IPS-15b (cell line): ENCODE measurements at regions not wholly inside any gene's neighbourhood (a gene's known extent, or its start where the extent isn't known, plus 50 kb on each side); places are given as distances from the start of the nearest gene placed in this dataset.

Source experiments
- H3K27me3 ChIP-seq: one replicate; pipeline ENCODE4 v1.6.1; 2013; ENCODE audit warnings: low read length; ENCODE audit not compliant: control insufficient read depth, insufficient read depth
- H3K36me3 ChIP-seq: one replicate; pipeline ENCODE4 v1.6.1; 2013; ENCODE audit warnings: low read length; ENCODE audit not compliant: control insufficient read depth, insufficient read depth
- H3K4me1 ChIP-seq: one replicate; pipeline ENCODE4 v1.6.1; 2013; ENCODE audit warnings: mild to moderate bottlenecking, low read length; ENCODE audit not compliant: control insufficient read depth, insufficient read depth
- H3K4me3 ChIP-seq: one replicate; pipeline ENCODE4 v1.5.1; 2013; ENCODE audit warnings: low read depth, low read length
- H3K9ac ChIP-seq: one replicate; pipeline ENCODE4 v1.6.1; 2013; ENCODE audit warnings: low read depth, mild to moderate bottlenecking, low read length
- H3K9me3 ChIP-seq: one replicate; pipeline ENCODE4 v1.6.1; 2013; ENCODE audit warnings: mild to moderate bottlenecking, low read length; ENCODE audit not compliant: control insufficient read depth, insufficient read depth

DNA sequence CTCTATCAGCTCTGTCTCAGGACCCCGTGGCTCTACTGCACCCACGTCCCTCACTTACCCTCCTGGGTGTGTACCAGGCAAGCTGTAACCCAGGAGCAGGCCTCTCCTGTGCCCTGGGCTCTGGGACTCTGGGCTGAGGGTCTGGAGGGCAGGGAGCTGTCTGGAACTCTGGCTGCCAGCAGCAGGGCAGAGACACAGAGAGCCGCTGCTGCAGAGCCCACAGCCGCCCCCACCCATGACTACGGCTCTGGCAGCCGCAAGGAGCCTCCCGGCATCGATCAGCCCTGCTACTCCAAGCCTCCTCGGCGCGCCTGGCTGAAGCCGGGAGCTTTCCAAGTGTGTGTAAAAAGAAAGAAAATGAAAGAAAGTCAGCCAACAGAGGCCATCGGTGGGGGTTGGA is 103.7 kb upstream of the ATP2B2 start:
- H3K9ac ChIP-seq = no peak overlapping the region
- no peaks in the 10 kb centered on the region for H3K27me3 ChIP-seq
- peaks cover 4% of the 10 kb centered on the region for H3K9me3 ChIP-seq
- H3K36me3 ChIP-seq = no peaks in the 10 kb centered on the region
- no peak overlapping the region for H3K4me3 ChIP-seq
- H3K4me1 ChIP-seq = no peaks in the 10 kb centered on the region

GRCh38 chr3:10614168-10614567 is 108.8 kb upstream of the ATP2B2 start:
- no peak overlapping the region for H3K4me3 ChIP-seq
- H3K4me1 ChIP-seq = no peaks in the 10 kb centered on the region
- H3K27me3 ChIP-seq = no peaks in the 10 kb centered on the region
- no peak overlapping the region for H3K9ac ChIP-seq
- no peaks in the 10 kb centered on the region for H3K36me3 ChIP-seq
- peaks cover 4% of the 10 kb centered on the region for H3K9me3 ChIP-seq

- peaks cover 4% of the 10 kb centered on the region for H3K9me3 ChIP-seq
- H3K4me3 ChIP-seq = no peak overlapping the region
- no peaks in the 10 kb centered on the region for H3K4me1 ChIP-seq
- H3K27me3 ChIP-seq = no peaks in the 10 kb centered on the region
- H3K36me3 ChIP-seq = no peaks in the 10 kb centered on the region
- H3K9ac ChIP-seq = no peak overlapping the region
Measured at GRCh38 chr3:10615715-10616114, 110.3 kb upstream of the ATP2B2 start.

- no peaks in the 10 kb centered on the region for H3K4me1 ChIP-seq
- peaks cover 4% of the 10 kb centered on the region for H3K9me3 ChIP-seq
- no peaks in the 10 kb centered on the region for H3K27me3 ChIP-seq
- no peaks in the 10 kb centered on the region for H3K36me3 ChIP-seq
- no peak overlapping the region for H3K4me3 ChIP-seq
- H3K9ac ChIP-seq = no peak overlapping the region
Measured at GRCh38 chr3:10616321-10616720, 110.9 kb upstream of the ATP2B2 start.

- H3K9ac ChIP-seq = no peak overlapping the region
- no peaks in the 10 kb centered on the region for H3K4me1 ChIP-seq
- H3K27me3 ChIP-seq = no peaks in the 10 kb centered on the region
- no peaks in the 10 kb centered on the region for H3K9me3 ChIP-seq
- no peak overlapping the region for H3K4me3 ChIP-seq
- H3K36me3 ChIP-seq = no peaks in the 10 kb centered on the region
Measured at GRCh38 chr3:10619989-10620832, 114.8 kb upstream of the ATP2B2 start.

- Histone ChIP-seq H3K9me3 (no peaks in the 10 kb centered on the region), H3K9ac (no peak overlapping the region), H3K27me3 (no peaks in the 10 kb centered on the region), H3K36me3 (no peaks in the 10 kb centered on the region), H3K4me1 (no peaks in the 10 kb centered on the region), H3K4me3 (no peak overlapping the region)
Measured at GRCh38 chr3:10620833-10621082, 115.4 kb upstream of the ATP2B2 start.

GRCh38 chr3:10623578-10624275 is 118.3 kb upstream of the ATP2B2 start:
- Histone ChIP-seq H3K27me3 (no peaks in the 10 kb centered on the region), H3K4me1 (peaks cover 4% of the 10 kb centered on the region), H3K36me3 (no peaks in the 10 kb centered on the region), H3K9ac (no peak overlapping the region), H3K4me3 (no peak overlapping the region), H3K9me3 (no peaks in the 10 kb centered on the region)

DNA sequence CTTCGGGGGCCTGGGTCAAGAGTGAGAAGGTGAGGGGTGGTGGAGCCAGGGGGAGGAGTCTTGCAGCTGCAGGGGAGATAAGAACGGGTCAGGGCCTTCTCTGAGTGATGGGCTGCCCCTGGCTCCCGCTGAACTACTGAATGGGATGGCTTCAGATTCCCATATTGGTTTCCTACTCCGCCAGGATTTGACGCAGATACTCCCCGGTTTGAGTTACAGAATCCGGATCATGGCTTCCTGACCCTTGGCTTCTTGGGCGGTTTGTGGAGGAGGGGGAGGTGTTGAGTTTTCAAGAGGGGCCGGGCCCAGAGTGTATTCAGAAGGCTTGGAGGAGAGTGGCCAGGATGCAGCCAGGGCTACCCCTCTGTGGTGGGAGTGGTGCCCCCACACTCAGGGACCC is 119.9 kb upstream of the ATP2B2 start:
- no peak overlapping the region for H3K9ac ChIP-seq
- H3K9me3 ChIP-seq = no peaks in the 10 kb centered on the region
- no peaks in the 10 kb centered on the region for H3K27me3 ChIP-seq
- H3K4me3 ChIP-seq = no peak overlapping the region
- no peaks in the 10 kb centered on the region for H3K36me3 ChIP-seq
- H3K4me1 ChIP-seq = peaks cover 4% of the 10 kb centered on the region

DNA sequence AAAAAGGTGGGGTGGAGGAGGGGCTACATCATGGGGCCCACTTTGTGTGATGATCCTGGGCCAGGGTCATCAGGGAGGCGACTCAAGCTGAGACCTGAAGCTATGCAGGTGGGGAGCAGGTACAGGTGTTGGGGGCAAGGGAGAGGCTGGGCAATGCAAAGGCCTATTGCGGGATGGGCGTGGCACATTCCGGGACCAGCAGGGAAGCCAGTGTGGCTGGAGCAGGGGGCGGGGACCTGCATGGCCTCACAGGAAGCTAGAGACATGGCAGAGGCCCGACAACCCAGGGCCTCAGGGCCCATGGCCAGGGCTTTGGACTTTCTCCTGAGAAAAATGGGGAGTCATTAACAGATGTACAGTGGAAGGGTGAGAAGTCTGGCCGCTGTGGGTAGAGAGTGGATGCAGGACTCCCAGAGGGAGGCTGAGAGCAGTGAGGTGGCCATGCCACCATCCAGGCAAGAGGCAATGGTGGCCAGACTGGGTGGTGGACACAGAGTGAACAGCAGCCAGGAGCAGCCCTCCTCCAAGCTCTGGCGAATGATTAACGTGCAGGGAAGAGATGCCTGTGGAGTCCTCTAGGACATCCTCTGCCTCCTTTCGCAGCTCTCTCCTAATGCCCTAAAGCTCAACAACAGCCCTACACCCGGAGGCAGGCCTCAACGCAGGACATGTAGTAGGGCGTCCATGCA is 122.6 kb upstream of the ATP2B2 start:
- Histone ChIP-seq H3K4me1 (peaks cover 4% of the 10 kb centered on the region), H3K27me3 (no peaks in the 10 kb centered on the region), H3K36me3 (no peaks in the 10 kb centered on the region), H3K9ac (no peak overlapping the region), H3K4me3 (no peak overlapping the region), H3K9me3 (no peaks in the 10 kb centered on the region)

GRCh38 chr3:10628891-10629670 is 123.7 kb upstream of the ATP2B2 start:
- no peaks in the 10 kb centered on the region for H3K36me3 ChIP-seq
- no peaks in the 10 kb centered on the region for H3K9me3 ChIP-seq
- peaks cover 4% of the 10 kb centered on the region for H3K4me1 ChIP-seq
- no peak overlapping the region for H3K9ac ChIP-seq
- no peak overlapping the region for H3K4me3 ChIP-seq
- no peaks in the 10 kb centered on the region for H3K27me3 ChIP-seq

DNA sequence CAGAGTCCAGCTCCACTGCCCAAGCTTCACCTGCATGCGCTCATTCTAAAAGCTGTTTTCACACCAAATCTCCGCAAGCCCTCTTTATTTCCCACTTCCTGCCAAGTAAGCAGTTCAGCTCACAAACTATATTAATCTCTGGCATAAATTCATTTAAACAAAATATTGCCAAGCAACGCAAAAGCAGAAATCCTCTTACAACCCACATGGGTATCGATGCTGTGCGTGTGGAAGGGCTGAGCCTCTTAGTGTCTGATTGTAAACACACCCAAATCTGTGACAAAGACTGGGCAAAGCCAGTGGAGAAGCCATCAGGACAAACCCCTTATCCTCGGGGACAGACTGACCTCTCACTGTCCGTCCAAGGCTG is 124.3 kb upstream of the ATP2B2 start:
- Histone ChIP-seq H3K9me3 (no peaks in the 10 kb centered on the region), H3K36me3 (no peaks in the 10 kb centered on the region), H3K4me1 (peaks cover 4% of the 10 kb centered on the region), H3K27me3 (no peaks in the 10 kb centered on the region), H3K9ac (no peak overlapping the region), H3K4me3 (no peak overlapping the region)
